GM21723 (cell line): ENCODE measurements at regions not wholly inside any gene's neighbourhood (a gene's known extent, or its start where the extent isn't known, plus 50 kb on each side); places are given as distances from the start of the nearest gene placed in this dataset.
"Not testable (repeated sequence)": the region's sequence is repeated elsewhere in the genome, so short reads cannot be mapped to it uniquely, and the experiment has no call there.

Experiments used
- ATAC-seq: cut with Tn5 transposase; IDR thresholded peaks from one replicate; pipeline ENCODE4 v1.9.1; 2021; ENCODE audit warnings: mild to moderate bottlenecking, moderate library complexity; ENCODE audit not compliant: unreplicated experiment

- ATAC-seq, result no peak
Observed at GRCh38 chr3:70744536-70744935, 432.1 kb upstream of the MDFIC2 start.

- ATAC-seq, result no peak
Observed at GRCh38 chr3:70743754-70744153, 431.3 kb upstream of the MDFIC2 start.

- ATAC-seq, result no peak
Observed at GRCh38 chr3:70742081-70742480, 429.6 kb upstream of the MDFIC2 start.

GRCh38 chr3:70740872-70741271, 428.4 kb upstream of the MDFIC2 start:
- no peak for ATAC-seq

- no peak for ATAC-seq
Observed at GRCh38 chr3:70740071-70740470, 427.6 kb upstream of the MDFIC2 start.

GRCh38 chr3:70738291-70738681, 425.8 kb upstream of the MDFIC2 start:
- no peak for ATAC-seq

GRCh38 chr3:70737666-70738290, 425.3 kb upstream of the MDFIC2 start:
- no peak for ATAC-seq

GRCh38 chr3:70736009-70736408, 423.6 kb upstream of the MDFIC2 start:
- ATAC-seq, result no peak

- ATAC-seq, result no peak
Observed at GRCh38 chr3:70734756-70735155, 422.3 kb upstream of the MDFIC2 start.

GRCh38 chr3:70731046-70731445, 418.6 kb upstream of the MDFIC2 start:
- no peak for ATAC-seq

- ATAC-seq, result no peak
Observed at GRCh38 chr3:70729845-70730244, 417.4 kb upstream of the MDFIC2 start.

GRCh38 chr3:70728311-70728710, 415.9 kb upstream of the MDFIC2 start:
- ATAC-seq, result no peak

GRCh38 chr3:70726961-70727360, 414.5 kb upstream of the MDFIC2 start:
- ATAC-seq, result no peak

- ATAC-seq, result no peak
Observed at GRCh38 chr3:70726096-70726938, 413.9 kb upstream of the MDFIC2 start.

GRCh38 chr3:70722018-70722417, 409.6 kb upstream of the MDFIC2 start:
- no peak for ATAC-seq

- no peak for ATAC-seq
Observed at GRCh38 chr3:70716832-70717231, 404.4 kb upstream of the MDFIC2 start.

- ATAC-seq, result no peak
Observed at GRCh38 chr3:70712449-70713082, 400.1 kb upstream of the MDFIC2 start.

GRCh38 chr3:70703305-70704102, 391.1 kb upstream of the MDFIC2 start:
- no peak for ATAC-seq

- ATAC-seq, result no peak
Observed at GRCh38 chr3:70702132-70702531, 389.7 kb upstream of the MDFIC2 start.

- no peak for ATAC-seq
Observed at GRCh38 chr3:70684701-70685100, 372.3 kb upstream of the MDFIC2 start.

GRCh38 chr3:70675810-70676209, 363.4 kb upstream of the MDFIC2 start:
- ATAC-seq, result not testable (repeated sequence)
